ENCODE measurements at regions not wholly inside any gene's neighbourhood (a gene's known extent, or its start where the extent isn't known, plus 50 kb on each side); places are given as distances from the start of the nearest gene placed in this dataset.

- TF ChIP-seq POLR2AphosphoS5 (IDR thresholded peaks at IDR 0.05; ENCODE audit: low read depth, low read length) (no peak), SIN3A (IDR thresholded peaks at IDR 0.05; ENCODE audit: borderline replicate concordance, insufficient read depth, low read length) (no peak)
These were observed 155.5 kb upstream of the TMC3 start for GRCh38 chr15:81529481-81529880.

Measured in PFSK-1 (cell line).